Lower leg skin (tissue), 4 donors: ENCODE measurements at regions not wholly inside any gene's neighbourhood (a gene's known extent, or its start where the extent isn't known, plus 50 kb on each side); places are given as distances from the start of the nearest gene placed in this dataset.
"Not testable (repeated sequence)": the region's sequence is repeated elsewhere in the genome, so short reads cannot be mapped to it uniquely, and the experiment has no call there.

ENCODE experiments used
- DNase-seq, 2 donors: peaks; one replicate each; pipeline ENCODE4 v3.0.0-alpha.2; 2019; ENCODE audit warnings: low spot score in 2 of 2
- H3K4me3 ChIP-seq: fragments of 200-600 bp; sonication (generic); 2 replicates; pipeline ENCODE4 v1.5.1; 2017; ENCODE audit warnings: mild to moderate bottlenecking, low read depth; ENCODE audit not compliant: poor library complexity, severe bottlenecking
- CTCF ChIP-seq, 3 donors: fragments of 450-650 bp; IDR thresholded peaks; one replicate each; pipeline ENCODE4 v1.5.1; 2016; ENCODE audit warnings: antibody characterized with exemption in 3 of 3, mild to moderate bottlenecking in 3 of 3, moderate library complexity in 2 of 3
- POLR2A ChIP-seq, 2 donors: fragments of 450-650 bp; IDR thresholded peaks; one replicate each; pipeline ENCODE4 v1.6.1; 2016 to 2017; ENCODE audit warnings: antibody characterized with exemption in 2 of 2, mild to moderate bottlenecking in 1 of 2, moderate library complexity in 1 of 2
- WGBS, 2 donors: methylation state at CpG; one replicate each; pipeline ENCODE4 v1.1.5; 2018; 5-methylcytosine and 5-hydroxymethylcytosine counted together
- intact Hi-C: fragments of 100-400 bp; cut with DNase I; formaldehyde crosslinking; loops from one replicate; pipeline ENCODE4 v1.15.0; 2023; ENCODE audit warnings: low total_unique reads

- no peak overlapping the region for H3K4me3 ChIP-seq
- DNase-seq: no peak
- WGBS, 2 donors: 86 to 88% methylated on average over 6 of the region's 6 CpGs
- no peak for TF ChIP-seq POLR2A (IDR thresholded peaks at IDR 0.05)
- no peak for TF ChIP-seq CTCF (IDR thresholded peaks at IDR 0.05)
- intact Hi-C loops: no loop called here
These were observed 62.7 kb upstream of the OSTN start for GRCh38 chr3:191136347-191136746.

DNA sequence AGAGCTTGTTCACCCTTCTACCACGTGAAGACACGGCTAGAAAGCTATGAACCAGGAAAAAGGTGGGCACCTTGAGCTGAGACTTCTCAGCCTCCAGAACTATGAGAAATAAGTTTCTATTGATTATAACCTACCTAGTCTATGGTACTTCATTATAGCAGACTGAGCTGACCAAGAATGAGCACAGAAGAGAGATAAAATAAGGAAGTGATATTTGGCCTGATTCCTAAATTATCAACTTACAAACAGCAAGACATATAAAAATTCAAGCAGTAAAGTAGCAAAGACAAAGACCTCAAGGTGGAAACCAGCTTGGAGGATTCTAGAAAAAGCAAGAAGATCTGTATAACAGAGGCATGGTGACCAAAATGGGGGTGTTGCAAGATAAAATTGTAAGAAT lies 63.9 kb upstream of the OSTN start:
- WGBS, 2 donors: 92% methylated on average over 2 of the region's 2 CpGs
- intact Hi-C loops: no loop called here

GRCh38 chr3:191133359-191133758 lies 65.7 kb upstream of the OSTN start:
- intact Hi-C loops: no loop called here
- 89 to 95% methylated on average over 5 of the region's 5 CpGs for WGBS, 2 donors

More for the DNA sequence above, 63.9 kb upstream of the OSTN start:
- TF ChIP-seq POLR2A (IDR thresholded peaks at IDR 0.05): no peak
- TF ChIP-seq CTCF (IDR thresholded peaks at IDR 0.05): no peak
- no peak overlapping the region for H3K4me3 ChIP-seq
- no peak for DNase-seq

DNA sequence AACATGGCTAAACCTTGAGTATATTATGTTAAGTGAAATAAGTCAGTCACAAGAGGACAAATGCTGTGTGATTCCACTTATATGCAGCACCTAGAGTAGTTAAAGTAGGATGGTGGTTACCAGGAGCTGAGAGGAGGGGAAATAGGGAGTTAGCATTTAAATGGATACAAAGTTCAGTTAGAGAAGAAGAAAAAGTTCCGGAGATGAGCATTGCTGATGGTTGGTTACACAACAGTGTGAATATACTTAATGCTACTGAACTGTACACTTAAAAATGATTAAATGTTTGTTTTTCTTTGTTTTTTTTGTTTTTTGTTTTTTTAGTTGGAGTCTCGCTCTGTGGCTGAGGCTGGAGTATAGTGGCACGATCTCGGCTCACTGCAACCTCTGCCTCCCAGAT lies 67.7 kb upstream of the OSTN start:
- no peak for DNase-seq
- TF ChIP-seq CTCF (IDR thresholded peaks at IDR 0.05): no peak
- no peak for TF ChIP-seq POLR2A (IDR thresholded peaks at IDR 0.05)
- H3K4me3 ChIP-seq: no peak overlapping the region
- intact Hi-C loops: no loop called here
- WGBS, 2 donors: 89 to 95% methylated on average over 4 of the region's 4 CpGs

More at GRCh38 chr3:191133359-191133758, 65.7 kb upstream of the OSTN start:
- no peak for TF ChIP-seq POLR2A (IDR thresholded peaks at IDR 0.05)
- TF ChIP-seq CTCF (IDR thresholded peaks at IDR 0.05): no peak
- H3K4me3 ChIP-seq: no peak overlapping the region
- DNase-seq: no peak

DNA sequence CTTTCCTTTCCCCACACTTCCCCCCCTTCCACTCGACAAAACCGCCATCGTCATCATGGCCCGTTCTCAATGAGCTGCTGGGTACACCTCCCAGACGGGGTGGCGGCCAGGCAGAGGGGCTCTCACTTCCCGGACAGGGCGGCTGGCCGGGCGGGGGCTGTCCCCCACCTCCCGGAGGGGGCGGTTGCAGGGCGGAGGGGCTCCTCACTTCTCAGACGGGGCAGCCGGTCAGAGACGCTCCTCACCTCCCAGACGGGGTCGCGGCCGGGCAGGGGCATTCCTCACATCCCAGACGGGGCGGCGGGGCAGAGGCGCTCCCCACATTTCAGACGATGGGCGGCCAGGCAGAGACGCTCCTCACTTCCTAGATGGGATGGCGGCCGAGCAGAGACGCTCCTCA lies 74.2 kb upstream of the OSTN start:
- 92 to 94% methylated on average over 13 to 30 of the region's 30 CpGs for WGBS, 2 donors
- H3K4me3 ChIP-seq, intact Hi-C loops, DNase-seq: not testable (repeated sequence)

- H3K4me3 ChIP-seq: no peak overlapping the region
- DNase-seq: no peak
- WGBS, 2 donors: 18 to 30% methylated on average over 2 of the region's 2 CpGs
- TF ChIP-seq CTCF (IDR thresholded peaks at IDR 0.05): no peak
- no peak for TF ChIP-seq POLR2A (IDR thresholded peaks at IDR 0.05)
- intact Hi-C loops: no loop called here
These were observed 75.1 kb upstream of the OSTN start for GRCh38 chr3:191123946-191124345.
